ENCODE measurements at regions not wholly inside any gene's neighbourhood (a gene's known extent, or its start where the extent isn't known, plus 50 kb on each side); places are given as distances from the start of the nearest gene placed in this dataset.

DNA sequence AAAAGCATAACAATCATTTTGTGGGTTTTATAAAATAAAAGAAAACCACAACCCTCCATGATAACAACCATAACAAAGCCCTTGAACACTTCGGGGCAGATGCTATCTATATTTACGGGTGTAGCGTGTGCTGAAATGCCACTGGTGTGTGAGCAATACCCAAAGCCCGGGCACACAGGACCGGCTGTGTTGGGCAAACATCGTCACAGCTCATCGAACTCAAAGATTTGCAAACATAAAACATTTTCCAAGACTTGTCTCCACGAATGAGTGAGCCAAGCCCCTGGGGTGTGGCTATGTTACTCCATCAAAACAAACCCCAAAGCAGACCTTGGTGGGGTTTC is 290.2 kb downstream of the LPIN1 start:
- no peak for TF ChIP-seq EZH2phosphoT487 (IDR thresholded peaks at IDR 0.05; ENCODE audit: low read depth)
- TF ChIP-seq, protein P1, sequence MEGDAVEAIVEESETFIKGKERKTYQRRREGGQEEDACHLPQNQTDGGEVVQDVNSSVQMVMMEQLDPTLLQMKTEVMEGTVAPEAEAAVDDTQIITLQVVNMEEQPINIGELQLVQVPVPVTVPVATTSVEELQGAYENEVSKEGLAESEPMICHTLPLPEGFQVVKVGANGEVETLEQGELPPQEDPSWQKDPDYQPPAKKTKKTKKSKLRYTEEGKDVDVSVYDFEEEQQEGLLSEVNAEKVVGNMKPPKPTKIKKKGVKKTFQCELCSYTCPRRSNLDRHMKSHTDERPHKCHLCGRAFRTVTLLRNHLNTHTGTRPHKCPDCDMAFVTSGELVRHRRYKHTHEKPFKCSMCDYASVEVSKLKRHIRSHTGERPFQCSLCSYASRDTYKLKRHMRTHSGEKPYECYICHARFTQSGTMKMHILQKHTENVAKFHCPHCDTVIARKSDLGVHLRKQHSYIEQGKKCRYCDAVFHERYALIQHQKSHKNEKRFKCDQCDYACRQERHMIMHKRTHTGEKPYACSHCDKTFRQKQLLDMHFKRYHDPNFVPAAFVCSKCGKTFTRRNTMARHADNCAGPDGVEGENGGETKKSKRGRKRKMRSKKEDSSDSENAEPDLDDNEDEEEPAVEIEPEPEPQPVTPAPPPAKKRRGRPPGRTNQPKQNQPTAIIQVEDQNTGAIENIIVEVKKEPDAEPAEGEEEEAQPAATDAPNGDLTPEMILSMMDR (IDR thresholded peaks at IDR 0.05; ENCODE audit: low read depth, low read length): no peak
